ENCODE measurements at regions not wholly inside any gene's neighbourhood (a gene's known extent, or its start where the extent isn't known, plus 50 kb on each side); places are given as distances from the start of the nearest gene placed in this dataset.

DNA sequence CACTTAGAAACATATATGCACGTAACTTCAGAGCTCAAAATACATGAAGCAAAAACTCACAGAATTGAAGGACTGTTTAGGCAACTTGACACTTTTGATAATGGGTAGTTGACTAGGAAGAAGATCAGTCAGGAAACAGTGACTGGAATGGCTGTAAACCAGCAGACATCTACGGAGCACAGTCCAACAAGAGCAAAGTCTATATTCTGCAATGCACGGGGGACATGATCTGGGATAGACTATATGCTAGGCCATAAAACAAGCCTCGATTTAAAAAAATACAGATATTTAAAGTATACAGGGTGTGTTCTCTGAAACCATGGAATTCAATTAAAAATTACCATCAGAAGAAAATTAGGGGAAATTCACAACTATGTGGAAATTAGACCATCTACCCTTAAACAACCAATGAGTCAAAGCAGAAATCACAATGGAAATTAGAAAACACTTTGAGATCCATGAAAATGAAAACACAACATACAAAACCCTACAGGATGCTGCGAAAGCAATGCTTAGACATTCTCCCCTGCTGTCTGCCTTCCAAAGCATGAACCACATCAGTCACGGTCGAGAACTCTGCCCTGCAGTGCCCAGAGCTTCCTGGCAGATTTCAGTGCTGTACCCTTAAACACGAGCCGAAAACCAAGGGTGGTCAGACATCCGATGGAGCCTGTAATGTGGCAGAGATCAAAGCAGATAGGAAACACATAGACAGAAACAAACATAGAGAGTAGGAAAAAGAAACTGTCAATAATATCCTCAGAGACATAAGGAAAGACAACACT is 651.9 kb upstream of the HS6ST1 start:
- H3K4me3 ChIP-seq (replicated peaks; ENCODE audit: low read depth, low read length), result no peak overlapping the region
- TF ChIP-seq, protein P1, sequence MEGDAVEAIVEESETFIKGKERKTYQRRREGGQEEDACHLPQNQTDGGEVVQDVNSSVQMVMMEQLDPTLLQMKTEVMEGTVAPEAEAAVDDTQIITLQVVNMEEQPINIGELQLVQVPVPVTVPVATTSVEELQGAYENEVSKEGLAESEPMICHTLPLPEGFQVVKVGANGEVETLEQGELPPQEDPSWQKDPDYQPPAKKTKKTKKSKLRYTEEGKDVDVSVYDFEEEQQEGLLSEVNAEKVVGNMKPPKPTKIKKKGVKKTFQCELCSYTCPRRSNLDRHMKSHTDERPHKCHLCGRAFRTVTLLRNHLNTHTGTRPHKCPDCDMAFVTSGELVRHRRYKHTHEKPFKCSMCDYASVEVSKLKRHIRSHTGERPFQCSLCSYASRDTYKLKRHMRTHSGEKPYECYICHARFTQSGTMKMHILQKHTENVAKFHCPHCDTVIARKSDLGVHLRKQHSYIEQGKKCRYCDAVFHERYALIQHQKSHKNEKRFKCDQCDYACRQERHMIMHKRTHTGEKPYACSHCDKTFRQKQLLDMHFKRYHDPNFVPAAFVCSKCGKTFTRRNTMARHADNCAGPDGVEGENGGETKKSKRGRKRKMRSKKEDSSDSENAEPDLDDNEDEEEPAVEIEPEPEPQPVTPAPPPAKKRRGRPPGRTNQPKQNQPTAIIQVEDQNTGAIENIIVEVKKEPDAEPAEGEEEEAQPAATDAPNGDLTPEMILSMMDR (IDR thresholded peaks at IDR 0.05; ENCODE audit: low read length, missing control alignments), result no peak
- DNase-seq (ENCODE audit: low read depth), result no peak

DNA sequence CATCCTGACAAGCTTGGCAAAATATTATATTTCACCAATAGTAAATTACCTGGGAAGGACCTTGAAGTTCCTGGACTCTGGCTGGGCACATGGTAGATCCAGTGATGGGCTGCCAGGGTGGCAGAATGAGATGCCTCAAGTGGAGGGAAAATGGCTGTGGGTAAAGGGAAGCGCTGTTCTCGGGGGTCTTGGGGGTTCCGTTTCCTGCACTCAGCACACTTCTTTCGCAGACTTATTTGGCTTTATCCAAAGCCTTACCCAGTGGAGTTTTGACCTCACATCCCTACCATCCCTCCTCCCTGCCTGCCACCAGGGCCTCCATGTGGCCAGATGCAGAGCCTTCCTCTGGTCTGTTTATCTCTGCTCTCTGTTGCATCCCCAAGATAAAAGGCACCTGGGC is 654.9 kb upstream of the HS6ST1 start:
- TF ChIP-seq, protein P1 (IDR thresholded peaks at IDR 0.05; ENCODE audit: low read length, missing control alignments), result no peak
- no peak overlapping the region for H3K4me3 ChIP-seq (replicated peaks; ENCODE audit: low read depth, low read length)
- no peak for DNase-seq (ENCODE audit: low read depth)

DNA sequence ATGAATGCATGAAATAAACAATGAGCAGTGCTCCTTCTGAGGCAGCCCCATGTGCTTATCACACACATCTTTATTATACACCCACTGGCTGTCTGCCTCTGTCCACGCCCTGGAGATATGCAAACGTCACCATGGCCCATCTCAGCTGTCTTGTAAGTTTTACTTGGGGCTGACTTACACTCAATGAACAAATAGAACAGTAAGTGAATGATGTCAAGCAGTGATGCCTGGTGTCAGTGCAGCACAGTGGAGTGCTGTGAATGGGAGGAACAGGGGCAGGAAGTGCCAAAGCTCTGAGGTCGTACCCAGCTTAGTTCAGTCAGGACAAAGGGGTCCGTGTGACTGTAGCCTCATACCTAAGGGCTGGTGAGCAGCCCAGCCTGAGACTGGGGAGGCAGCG is 659.5 kb upstream of the HS6ST1 start:
- H3K4me3 ChIP-seq (replicated peaks; ENCODE audit: low read depth, low read length), result no peak overlapping the region
- TF ChIP-seq, protein P1 (IDR thresholded peaks at IDR 0.05; ENCODE audit: low read length, missing control alignments), result no peak
- DNase-seq (ENCODE audit: low read depth), result no peak

DNA sequence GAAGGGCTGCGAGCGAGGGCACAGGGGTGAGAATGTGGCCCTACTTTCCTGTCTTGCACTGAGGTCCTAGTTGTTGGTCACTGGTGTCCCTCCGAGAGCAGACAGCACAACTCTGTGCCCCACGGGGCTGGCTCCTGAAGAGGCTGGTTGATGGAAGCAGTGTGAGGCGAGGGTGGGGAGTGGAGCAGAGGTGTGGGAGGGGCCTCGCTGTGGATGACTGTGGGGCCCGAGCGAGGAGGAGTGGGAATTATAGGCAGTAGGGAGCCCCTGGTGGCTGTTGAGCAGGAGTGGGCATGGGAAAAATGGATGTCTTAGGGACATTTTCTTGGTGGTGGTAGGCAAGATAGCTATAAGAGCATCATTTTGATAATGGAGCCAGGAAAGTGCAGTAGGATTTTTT is 660.5 kb upstream of the HS6ST1 start:
- no peak overlapping the region for H3K4me3 ChIP-seq (replicated peaks; ENCODE audit: low read depth, low read length)
- DNase-seq (ENCODE audit: low read depth), result no peak
- TF ChIP-seq, protein P1 (IDR thresholded peaks at IDR 0.05; ENCODE audit: low read length, missing control alignments), result no peak

DNA sequence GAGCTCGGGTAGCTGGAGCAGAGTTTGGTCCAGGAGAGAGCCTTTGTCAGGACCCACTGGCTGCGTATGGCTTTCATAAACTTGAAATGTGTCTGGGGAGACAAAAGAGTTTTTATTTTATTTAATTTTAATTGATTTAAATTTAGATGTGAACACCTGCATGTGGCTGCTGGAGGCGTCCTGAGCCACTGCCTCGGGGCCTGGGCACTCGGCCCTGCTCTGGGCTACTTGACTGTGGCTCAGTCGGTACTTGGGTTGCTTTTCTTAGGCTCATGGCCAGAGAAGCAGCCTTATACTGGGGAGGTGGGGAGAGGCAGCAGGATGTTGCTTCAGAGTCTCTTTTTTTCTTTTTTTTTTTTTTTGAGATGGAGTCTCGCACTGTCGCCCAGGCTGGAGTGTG is 661.8 kb upstream of the HS6ST1 start:
- TF ChIP-seq, protein P1 (IDR thresholded peaks at IDR 0.05; ENCODE audit: low read length, missing control alignments), result no peak
- no peak overlapping the region for H3K4me3 ChIP-seq (replicated peaks; ENCODE audit: low read depth, low read length)
- no peak for DNase-seq (ENCODE audit: low read depth)

DNA sequence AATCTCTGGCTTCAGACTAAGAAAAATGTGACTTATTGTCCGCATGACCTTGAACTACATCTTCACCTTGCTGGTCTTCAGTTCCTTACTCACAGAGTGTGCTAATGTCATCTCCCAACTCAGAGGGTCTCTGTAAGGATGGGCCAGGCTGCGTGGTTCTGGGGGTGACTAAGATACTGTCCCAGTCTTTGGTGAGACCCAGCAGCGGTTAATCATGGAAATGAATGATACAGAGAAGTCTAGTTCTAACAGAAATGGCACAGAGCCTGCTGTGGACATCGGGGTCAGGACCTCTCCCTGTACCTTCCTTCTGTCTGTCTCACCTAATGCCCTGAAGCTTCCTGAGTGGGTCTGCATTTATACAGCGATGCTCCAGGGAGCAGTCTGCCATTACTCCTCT is 662.7 kb upstream of the HS6ST1 start:
- H3K4me3 ChIP-seq (replicated peaks; ENCODE audit: low read depth, low read length), result no peak overlapping the region
- TF ChIP-seq, protein P1 (IDR thresholded peaks at IDR 0.05; ENCODE audit: low read length, missing control alignments), result no peak
- DNase-seq (ENCODE audit: low read depth), result no peak

DNA sequence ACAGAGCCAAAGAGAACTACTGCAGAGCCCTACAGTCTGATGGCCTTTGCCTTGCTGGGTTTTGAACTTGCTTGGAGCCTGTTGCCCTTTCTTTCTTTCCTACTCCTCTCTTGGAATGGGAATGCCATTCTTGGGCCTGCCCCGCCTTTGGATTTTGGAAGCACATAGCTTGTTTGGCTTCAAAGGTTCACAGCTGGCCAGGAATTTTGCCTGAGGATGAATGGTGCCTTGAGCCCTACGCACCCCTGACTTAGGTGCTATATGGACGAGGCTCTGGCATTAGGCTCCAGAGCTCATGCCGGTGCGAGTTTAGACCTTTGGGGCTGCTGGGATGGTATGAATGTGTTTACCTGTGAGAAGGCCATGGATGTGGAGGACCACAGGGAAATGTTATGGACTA is 663.3 kb upstream of the HS6ST1 start:
- no peak for DNase-seq (ENCODE audit: low read depth)
- TF ChIP-seq, protein P1 (IDR thresholded peaks at IDR 0.05; ENCODE audit: low read length, missing control alignments), result no peak
- H3K4me3 ChIP-seq (replicated peaks; ENCODE audit: low read depth, low read length), result no peak overlapping the region
